ENCODE measurements at regions not wholly inside any gene's neighbourhood (a gene's known extent, or its start where the extent isn't known, plus 50 kb on each side); places are given as distances from the start of the nearest gene placed in this dataset.

GRCh38 chr6:80547827-80548226, 441.4 kb downstream of the BCKDHB start:
- no peak for TF ChIP-seq CTCF (conservative IDR thresholded peaks at IDR 0.05)
- TF ChIP-seq ZFX (IDR thresholded peaks at IDR 0.05): no peak
